SK-N-SH treated with all-trans-retinoic acid at 6 μM for 48 hours (cell line): ENCODE measurements at regions not wholly inside any gene's neighbourhood (a gene's known extent, or its start where the extent isn't known, plus 50 kb on each side); places are given as distances from the start of the nearest gene placed in this dataset.

Source experiments
- ATAC-seq: fragments of 200-7000 bp; cut with Tn5 transposase; 3 replicates; pipeline ENCODE4 v1.9.1; 2020; ENCODE audit warnings: mild to moderate bottlenecking, moderate library complexity
- ARNTL ChIP-seq: fragments of 450-650 bp; formaldehyde crosslinking; IDR thresholded peaks from 2 replicates; pipeline ENCODE4 v1.5.0; 2020; ENCODE audit warnings: low read depth, mild to moderate bottlenecking, moderate library complexity, borderline replicate concordance
- BACH2 ChIP-seq: fragments of 250-450 bp; sonication (Bioruptor Pico); IDR thresholded peaks from 2 replicates; pipeline ENCODE4 v1.9.0; 2021; ENCODE audit warnings: mild to moderate bottlenecking, borderline replicate concordance
- CREB5 ChIP-seq: fragments of 250-450 bp; sonication (Bioruptor Pico); IDR thresholded peaks from 2 replicates; pipeline ENCODE4 v1.5.1; 2020; ENCODE audit warnings: low read depth, mild to moderate bottlenecking, moderate library complexity
- CSDC2 ChIP-seq: fragments of 250-450 bp; sonication (Bioruptor Pico); IDR thresholded peaks from 2 replicates; pipeline ENCODE4 v1.5.0; 2020; ENCODE audit warnings: mild to moderate bottlenecking, moderate library complexity
- ESRRG ChIP-seq: fragments of 250-450 bp; sonication (Bioruptor Pico); IDR thresholded peaks from 2 replicates; pipeline ENCODE4 v1.6.1; 2021; ENCODE audit warnings: mild to moderate bottlenecking
- GLIS3 ChIP-seq: fragments of 250-450 bp; sonication (Bioruptor Pico); IDR thresholded peaks from 2 replicates; pipeline ENCODE4 v1.5.0; 2020; ENCODE audit warnings: mild to moderate bottlenecking, moderate library complexity
- ISL1 ChIP-seq: fragments of 250-450 bp; sonication (Bioruptor Pico); IDR thresholded peaks from 2 replicates; pipeline ENCODE4 v2.1.2; 2022; ENCODE audit warnings: mild to moderate bottlenecking, moderate library complexity
- OSR1 ChIP-seq: fragments of 250-450 bp; sonication (Bioruptor Pico); IDR thresholded peaks from 2 replicates; pipeline ENCODE4 v1.8.0; 2022; ENCODE audit warnings: moderate library complexity, mild to moderate bottlenecking, inconsistent platforms
- PATZ1 ChIP-seq: fragments of 250-450 bp; sonication (Bioruptor Pico); IDR thresholded peaks from 2 replicates; pipeline ENCODE4 v1.8.0; 2020; ENCODE audit warnings: mild to moderate bottlenecking, moderate library complexity, borderline replicate concordance
- POU6F1 ChIP-seq: fragments of 250-450 bp; sonication (Bioruptor Pico); IDR thresholded peaks from 2 replicates; pipeline ENCODE4 v1.8.0; 2021; ENCODE audit warnings: low read depth, mild to moderate bottlenecking, moderate library complexity, borderline replicate concordance
- PPARA ChIP-seq: fragments of 250-450 bp; sonication (Bioruptor Pico); IDR thresholded peaks from 2 replicates; pipeline ENCODE4 v1.5.0; 2020; ENCODE audit warnings: mild to moderate bottlenecking, borderline replicate concordance
- RARB ChIP-seq: fragments of 250-450 bp; sonication (Bioruptor Pico); IDR thresholded peaks from 2 replicates; pipeline ENCODE4 v1.8.0; 2021; ENCODE audit warnings: mild to moderate bottlenecking, moderate library complexity
- SNAI2 ChIP-seq: fragments of 250-450 bp; sonication (Bioruptor Pico); IDR thresholded peaks from 2 replicates; pipeline ENCODE4 v1.5.0; 2020; ENCODE audit warnings: mild to moderate bottlenecking, moderate library complexity
- TCF4 ChIP-seq: fragments of 250-450 bp; sonication (Bioruptor Pico); IDR thresholded peaks from 2 replicates; pipeline ENCODE4 v1.8.0; 2021; ENCODE audit warnings: mild to moderate bottlenecking, moderate library complexity, borderline replicate concordance
- TOX ChIP-seq: fragments of 250-450 bp; sonication (Bioruptor Pico); IDR thresholded peaks from 2 replicates; pipeline ENCODE4 v1.8.0; 2021; ENCODE audit warnings: mild to moderate bottlenecking, moderate library complexity, borderline replicate concordance
- TSHZ2 ChIP-seq: fragments of 250-450 bp; sonication (Bioruptor Pico); IDR thresholded peaks from 2 replicates; pipeline ENCODE4 v1.5.0; 2020; ENCODE audit warnings: mild to moderate bottlenecking, moderate library complexity
- ZC3H10 ChIP-seq: fragments of 250-450 bp; sonication (Bioruptor Pico); IDR thresholded peaks from 2 replicates; pipeline ENCODE4 v1.5.1; 2021; ENCODE audit warnings: mild to moderate bottlenecking, moderate library complexity
- ZFP3 ChIP-seq: fragments of 250-450 bp; sonication (Bioruptor Pico); IDR thresholded peaks from 2 replicates; pipeline ENCODE4 v1.5.0; 2020; ENCODE audit warnings: mild to moderate bottlenecking, moderate library complexity
- ZFP30 ChIP-seq: fragments of 450-650 bp; formaldehyde crosslinking; IDR thresholded peaks from 2 replicates; pipeline ENCODE4 v1.5.0; 2022; ENCODE audit warnings: mild to moderate bottlenecking, moderate library complexity
- ZNF565 ChIP-seq: fragments of 450-650 bp; formaldehyde crosslinking; conservative IDR thresholded peaks from 2 replicates; pipeline ENCODE4 v1.5.0; 2020; ENCODE audit warnings: low read depth, mild to moderate bottlenecking, moderate library complexity
- ZNF70 ChIP-seq: fragments of 450-650 bp; formaldehyde crosslinking; IDR thresholded peaks from 2 replicates; pipeline ENCODE4 v1.5.0; 2020; ENCODE audit warnings: mild to moderate bottlenecking, moderate library complexity
- ZNF8 ChIP-seq: fragments of 450-650 bp; formaldehyde crosslinking; IDR thresholded peaks from 2 replicates; pipeline ENCODE4 v1.5.0; 2020; ENCODE audit warnings: mild to moderate bottlenecking, moderate library complexity

- no peak for ATAC-seq
- TF ChIP-seq SNAI2 (CRISPR knock-in tag) (no peak), ZNF565 (CRISPR knock-in tag) (no peak), ESRRG (no peak), OSR1 (no peak), ARNTL (CRISPR knock-in tag) (no peak), ZFP30 (no peak), PATZ1 (CRISPR knock-in tag) (no peak), BACH2 (no peak), ZNF8 (CRISPR knock-in tag) (no peak), TSHZ2 (CRISPR knock-in tag) (no peak), ISL1 (CRISPR knock-in tag) (no peak), GLIS3 (CRISPR knock-in tag) (no peak), TCF4 (CRISPR knock-in tag) (no peak), RARB (no peak), PPARA (CRISPR knock-in tag) (no peak), TOX (CRISPR knock-in tag) (no peak), CSDC2 (CRISPR knock-in tag) (no peak), ZC3H10 (no peak), ZFP3 (no peak)
Measured at GRCh38 chr16:79403534-79403933, 197.0 kb downstream of the MAF start.

GRCh38 chr16:79402920-79403319 is 197.6 kb downstream of the MAF start:
- TF ChIP-seq ARNTL (CRISPR knock-in tag) = no peak
- TF ChIP-seq GLIS3 (CRISPR knock-in tag) = no peak
- TF ChIP-seq ZNF565 (CRISPR knock-in tag) = no peak
- TF ChIP-seq POU6F1 (CRISPR knock-in tag) = no peak
- no peak for TF ChIP-seq RARB
- TF ChIP-seq SNAI2 (CRISPR knock-in tag) = no peak
- TF ChIP-seq TSHZ2 (CRISPR knock-in tag) = no peak
- no peak for TF ChIP-seq ZNF8 (CRISPR knock-in tag)
- no peak for TF ChIP-seq TCF4 (CRISPR knock-in tag)
- TF ChIP-seq CREB5 = no peak
- TF ChIP-seq OSR1 = no peak
- TF ChIP-seq ZFP30 = no peak
- no peak for TF ChIP-seq TOX (CRISPR knock-in tag)
- no peak for TF ChIP-seq ZC3H10
- no peak for TF ChIP-seq ZNF70
- no peak for TF ChIP-seq PATZ1 (CRISPR knock-in tag)
- no peak for TF ChIP-seq PPARA (CRISPR knock-in tag)
- TF ChIP-seq ZFP3 = no peak
- TF ChIP-seq ESRRG = no peak
- no peak for ATAC-seq
